Stimulated activated naive CD8-positive, alpha-beta T cell treated with anti-CD3 and anti-CD28 coated beads, Interleukin-15, Interleukin-2, amounts not matched to agents 100 U/mL and 50 U/mL, for 24 hours (primary cell): ENCODE measurements at regions not wholly inside any gene's neighbourhood (a gene's known extent, or its start where the extent isn't known, plus 50 kb on each side); places are given as distances from the start of the nearest gene placed in this dataset.

Experiments
- ATAC-seq: fragments of 150-1000 bp; cut with Tn5 transposase; one replicate; pipeline ENCODE4 v1.10.0; 2021
- DNase-seq: peaks from one replicate; pipeline ENCODE4 v3.0.0; 2021

- no peak for ATAC-seq
- DNase-seq, result no peak
Observed at GRCh38 chr9:693201-694091, 148.1 kb upstream of the DMRT1 start.

- DNase-seq (no peak), ATAC-seq (no peak)
Observed at GRCh38 chr9:694092-694402, 147.4 kb upstream of the DMRT1 start.

- ATAC-seq (no peak), DNase-seq (no peak)
Observed at GRCh38 chr9:694403-695154, 146.9 kb upstream of the DMRT1 start.

- ATAC-seq (no peak), DNase-seq (no peak)
Observed at GRCh38 chr9:695252-695651, 146.2 kb upstream of the DMRT1 start.

- DNase-seq, result no peak
Observed at GRCh38 chr9:696332-697323, 144.9 kb upstream of the DMRT1 start.

GRCh38 chr9:698276-698675 is 143.2 kb upstream of the DMRT1 start:
- DNase-seq (no peak), ATAC-seq (no peak)

More at GRCh38 chr9:696332-697323, 144.9 kb upstream of the DMRT1 start:
- no peak for ATAC-seq

- DNase-seq (no peak), ATAC-seq (no peak)
Observed at GRCh38 chr9:698954-699353, 142.5 kb upstream of the DMRT1 start.

- no peak for DNase-seq
- ATAC-seq, result no peak
Observed at GRCh38 chr9:699396-699795, 142.1 kb upstream of the DMRT1 start.

- DNase-seq (no peak), ATAC-seq (no peak)
Observed at GRCh38 chr9:700365-701282, 140.9 kb upstream of the DMRT1 start.

- ATAC-seq (no peak), DNase-seq (no peak)
Observed at GRCh38 chr9:703392-703791, 138.1 kb upstream of the DMRT1 start.

GRCh38 chr9:706073-706472 is 135.4 kb upstream of the DMRT1 start:
- ATAC-seq (no peak), DNase-seq (no peak)

GRCh38 chr9:706606-707459 is 134.7 kb upstream of the DMRT1 start:
- ATAC-seq, result peak; percentile 90

GRCh38 chr9:708182-708550 is 133.3 kb upstream of the DMRT1 start:
- DNase-seq, result no peak
- ATAC-seq, result no peak

More at GRCh38 chr9:706606-707459, 134.7 kb upstream of the DMRT1 start:
- peak; percentile 51 for DNase-seq

- no peak for ATAC-seq
- DNase-seq, result no peak
Observed at GRCh38 chr9:708551-709432, 132.7 kb upstream of the DMRT1 start.

- DNase-seq (no peak), ATAC-seq (no peak)
Observed at GRCh38 chr9:710951-711745, 130.3 kb upstream of the DMRT1 start.

GRCh38 chr9:711761-712553 is 129.5 kb upstream of the DMRT1 start:
- DNase-seq, result no peak
- no peak for ATAC-seq

GRCh38 chr9:712643-713042 is 128.9 kb upstream of the DMRT1 start:
- no peak for ATAC-seq
- DNase-seq, result no peak

GRCh38 chr9:713091-713490 is 128.4 kb upstream of the DMRT1 start:
- ATAC-seq, result no peak
- no peak for DNase-seq
